Activated CD8-positive, alpha-beta T cell treated with anti-CD3 and anti-CD28 coated beads for 36 hours (primary cell): ENCODE measurements at regions not wholly inside any gene's neighbourhood (a gene's known extent, or its start where the extent isn't known, plus 50 kb on each side); places are given as distances from the start of the nearest gene placed in this dataset.

ENCODE experiments used
- ATAC-seq: fragments of 200-7000 bp; cut with Tn5 transposase; one replicate; pipeline ENCODE4 v1.10.0; 2021; ENCODE audit warnings: mild to moderate bottlenecking, moderate library complexity
- CTCF ChIA-PET: fragments of 350-600 bp; sonication (Branson Sonifier 250); formaldehyde crosslinking; loops from one replicate; lab custom pipeline; 2021; ENCODE audit warnings: antibody characterized with exemption; lab: Charles Lee
- POLR2A ChIA-PET: fragments of 350-600 bp; sonication (Branson Sonifier 250); formaldehyde crosslinking; loops from one replicate; lab custom pipeline; 2021; ENCODE audit warnings: antibody characterized with exemption; lab: Charles Lee
- DNase-seq: peaks from one replicate; pipeline ENCODE4 v3.0.0-alpha.2; 2020
- H3K27ac Mint-ChIP-seq: one replicate; pipeline ENCODE4 v1.8.0; 2021; ENCODE audit warnings: mild to moderate bottlenecking, mixed read lengths
- H3K27me3 Mint-ChIP-seq: one replicate; pipeline ENCODE4 v1.8.0; 2021; ENCODE audit warnings: mixed read lengths
- H3K36me3 Mint-ChIP-seq: one replicate; pipeline ENCODE4 v1.8.0; 2021; ENCODE audit warnings: low read depth, mixed read lengths
- H3K4me1 Mint-ChIP-seq: one replicate; pipeline ENCODE4 v1.8.0; 2021; ENCODE audit warnings: low read depth, mixed read lengths
- H3K4me3 Mint-ChIP-seq: one replicate; pipeline ENCODE4 v1.8.0; 2021; ENCODE audit warnings: mild to moderate bottlenecking, moderate library complexity, mixed read lengths
- H3K9me3 Mint-ChIP-seq: one replicate; pipeline ENCODE4 v1.8.0; 2021; ENCODE audit warnings: mixed read lengths
- CTCF ChIP-seq: fragments of 200-600 bp; IDR thresholded peaks from one replicate; pipeline ENCODE4 v1.8.0; 2022; ENCODE audit warnings: antibody characterized with exemption, mild to moderate bottlenecking
- intact Hi-C: fragments of 100-400 bp; cut with micrococcal nuclease; formaldehyde crosslinking; loops from one replicate; pipeline ENCODE4 v1.10.0; 2022

DNA sequence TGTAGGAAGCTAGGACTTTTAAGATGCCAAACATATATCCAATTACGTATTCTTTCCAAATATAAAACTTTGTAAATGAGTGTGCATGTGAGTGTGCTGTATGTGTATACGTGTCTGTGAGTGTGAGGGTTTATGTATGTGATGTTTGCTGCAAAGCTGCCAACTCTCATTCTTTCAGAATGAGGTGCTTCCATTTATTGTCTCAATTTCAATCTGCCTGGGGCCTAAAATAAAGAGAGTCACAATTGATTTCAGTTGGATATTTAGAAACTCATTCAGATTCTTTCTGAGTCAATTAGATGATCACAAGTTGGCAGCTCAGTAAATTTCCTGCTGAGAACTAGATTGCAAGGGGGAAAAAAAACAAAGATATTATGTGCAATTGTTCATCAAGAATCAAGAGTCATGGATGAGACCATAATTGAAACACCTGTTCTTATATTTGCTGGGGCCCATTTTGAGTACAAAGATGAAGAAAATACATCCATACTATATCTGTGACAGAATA lies 621.2 kb upstream of the ACVR2A start:
- TF ChIP-seq CTCF = no peak
- no peaks in the 10 kb centered on the region for H3K36me3 Mint-ChIP-seq
- peaks cover 7% of the 10 kb centered on the region for H3K9me3 Mint-ChIP-seq
- H3K27ac Mint-ChIP-seq = no peak overlapping the region
- CTCF ChIA-PET = no interaction called here
- intact Hi-C loops = no loop called here
- H3K27me3 Mint-ChIP-seq = no peaks in the 10 kb centered on the region
- no peak for DNase-seq
- H3K4me3 Mint-ChIP-seq = no peak overlapping the region
- no peak for ATAC-seq
- POLR2A ChIA-PET = no interaction called here
- H3K4me1 Mint-ChIP-seq = no peaks in the 10 kb centered on the region

GRCh38 chr2:147223119-147223518 lies 621.7 kb upstream of the ACVR2A start:
- intact Hi-C loops = no loop called here
- CTCF ChIA-PET = no interaction called here
- no peaks in the 10 kb centered on the region for H3K36me3 Mint-ChIP-seq
- peaks cover 7% of the 10 kb centered on the region for H3K9me3 Mint-ChIP-seq
- DNase-seq = no peak
- H3K4me3 Mint-ChIP-seq = no peak overlapping the region
- POLR2A ChIA-PET = no interaction called here
- no peak for TF ChIP-seq CTCF
- no peaks in the 10 kb centered on the region for H3K27me3 Mint-ChIP-seq
- H3K4me1 Mint-ChIP-seq = no peaks in the 10 kb centered on the region
- H3K27ac Mint-ChIP-seq = no peak overlapping the region
- ATAC-seq = no peak

GRCh38 chr2:147222506-147222905 lies 622.3 kb upstream of the ACVR2A start:
- intact Hi-C loops = no loop called here
- H3K9me3 Mint-ChIP-seq = peaks cover 7% of the 10 kb centered on the region
- H3K36me3 Mint-ChIP-seq = no peaks in the 10 kb centered on the region
- CTCF ChIA-PET = no interaction called here
- POLR2A ChIA-PET = no interaction called here
- H3K27ac Mint-ChIP-seq = no peak overlapping the region
- H3K27me3 Mint-ChIP-seq = no peaks in the 10 kb centered on the region
- TF ChIP-seq CTCF = no peak
- no peak overlapping the region for H3K4me3 Mint-ChIP-seq
- ATAC-seq = no peak
- no peak for DNase-seq
- H3K4me1 Mint-ChIP-seq = no peaks in the 10 kb centered on the region

- no peak for DNase-seq
- ATAC-seq = no peak
- H3K27me3 Mint-ChIP-seq = no peaks in the 10 kb centered on the region
- no peaks in the 10 kb centered on the region for H3K4me1 Mint-ChIP-seq
- H3K36me3 Mint-ChIP-seq = no peaks in the 10 kb centered on the region
- intact Hi-C loops = no loop called here
- no peak overlapping the region for H3K4me3 Mint-ChIP-seq
- TF ChIP-seq CTCF = no peak
- H3K27ac Mint-ChIP-seq = no peak overlapping the region
- CTCF ChIA-PET = no interaction called here
- H3K9me3 Mint-ChIP-seq = peaks cover 4% of the 10 kb centered on the region
- POLR2A ChIA-PET = no interaction called here
Observed at GRCh38 chr2:147214914-147215313, 629.9 kb upstream of the ACVR2A start.

- no peaks in the 10 kb centered on the region for H3K4me1 Mint-ChIP-seq
- ATAC-seq = no peak
- H3K36me3 Mint-ChIP-seq = no peaks in the 10 kb centered on the region
- TF ChIP-seq CTCF = no peak
- intact Hi-C loops = no loop called here
- peaks cover 5% of the 10 kb centered on the region for H3K9me3 Mint-ChIP-seq
- H3K4me3 Mint-ChIP-seq = no peak overlapping the region
- no peaks in the 10 kb centered on the region for H3K27me3 Mint-ChIP-seq
- no peak for DNase-seq
- ChIA-PET CTCF (no interaction called here), POLR2A (no interaction called here)
- no peak overlapping the region for H3K27ac Mint-ChIP-seq
Observed at GRCh38 chr2:147211484-147211883, 633.3 kb upstream of the ACVR2A start.
